ENCODE measurements at regions not wholly inside any gene's neighbourhood (a gene's known extent, or its start where the extent isn't known, plus 50 kb on each side); places are given as distances from the start of the nearest gene placed in this dataset.

DNA sequence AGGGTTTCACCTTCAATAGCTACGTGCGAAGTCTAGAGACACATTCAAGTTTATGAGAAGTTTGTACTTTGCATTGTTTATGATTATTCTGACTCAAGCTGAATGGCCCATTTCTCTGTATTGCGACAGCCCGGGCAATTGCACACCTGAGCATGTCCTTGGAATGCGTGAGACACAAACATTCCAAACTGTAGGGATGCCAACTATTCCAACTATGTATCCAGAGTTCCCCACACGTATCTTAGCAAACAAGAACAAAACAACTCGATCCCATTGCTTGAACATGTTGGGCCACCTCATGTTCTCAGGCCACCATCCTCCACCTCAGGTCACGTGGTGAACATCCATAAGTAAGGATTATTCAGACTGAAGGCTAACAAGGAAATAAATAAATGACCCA lies 51.4 kb upstream of the EGFR start:
- no peaks in the 10 kb centered on the region for H3K36me3 ChIP-seq (ENCODE audit: control insufficient read depth in 1 of 2, insufficient read depth in 2 of 2, low read length in 1 of 2)
- intact Hi-C loops (cut with DNase I), result no loop called here
- no peak overlapping the region for H3K4me3 ChIP-seq (ENCODE audit: low read length in 2 of 2)
- 77 to 78% methylated on average over 8 of the region's 8 CpGs for WGBS, 2 donors
- DNase-seq (no peak), ATAC-seq (ENCODE audit: low FRiP score) (no peak)
- H3K9me3 ChIP-seq (ENCODE audit: control insufficient read depth, low read length), result no peaks in the 10 kb centered on the region
- H3K4me1 ChIP-seq (ENCODE audit: control insufficient read depth in 1 of 2, insufficient read depth in 2 of 2, low read length in 2 of 2), result no peaks in the 10 kb centered on the region
- H3K27ac ChIP-seq (ENCODE audit: low read depth in 1 of 2, low read length in 2 of 2), result no peak overlapping the region
- H3K27me3 ChIP-seq (ENCODE audit: control insufficient read depth in 1 of 2, insufficient read depth in 2 of 2, low read length in 1 of 2), result no peaks in the 10 kb centered on the region

DNA sequence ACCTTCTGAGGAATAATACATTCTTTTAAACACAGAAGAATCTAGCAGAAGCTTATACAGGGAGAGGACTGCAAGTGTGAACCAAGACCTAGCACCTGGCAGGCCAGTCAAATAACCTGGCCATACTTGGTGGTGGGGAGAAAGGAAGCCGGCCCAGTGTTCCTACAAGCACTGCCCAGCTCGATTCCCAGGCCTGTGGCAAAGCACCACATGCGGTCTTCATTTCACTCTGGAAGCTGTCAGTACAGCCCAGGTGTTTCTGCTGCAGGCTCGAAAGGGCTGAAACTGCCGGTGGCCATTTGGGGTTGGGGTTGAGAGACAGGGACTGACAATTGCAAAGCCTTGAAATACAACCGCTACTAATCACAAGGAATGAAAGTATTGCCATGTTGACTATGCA lies 50.8 kb upstream of the EGFR start:
- H3K36me3 ChIP-seq (ENCODE audit: control insufficient read depth in 1 of 2, insufficient read depth in 2 of 2, low read length in 1 of 2), result no peaks in the 10 kb centered on the region
- no peak overlapping the region for H3K27ac ChIP-seq (ENCODE audit: low read depth in 1 of 2, low read length in 2 of 2)
- intact Hi-C loops (cut with DNase I), result no loop called here
- H3K4me3 ChIP-seq (ENCODE audit: low read length in 2 of 2), result no peak overlapping the region
- 84 to 90% methylated on average over 6 of the region's 6 CpGs for WGBS, 2 donors
- H3K4me1 ChIP-seq (ENCODE audit: control insufficient read depth in 1 of 2, insufficient read depth in 2 of 2, low read length in 2 of 2), result no peaks in the 10 kb centered on the region
- DNase-seq (no peak), ATAC-seq (ENCODE audit: low FRiP score) (no peak)
- H3K9me3 ChIP-seq (ENCODE audit: control insufficient read depth, low read length), result no peaks in the 10 kb centered on the region
- no peaks in the 10 kb centered on the region for H3K27me3 ChIP-seq (ENCODE audit: control insufficient read depth in 1 of 2, insufficient read depth in 2 of 2, low read length in 1 of 2)
